ENCODE measurements at regions not wholly inside any gene's neighbourhood (a gene's known extent, or its start where the extent isn't known, plus 50 kb on each side); places are given as distances from the start of the nearest gene placed in this dataset.

DNA sequence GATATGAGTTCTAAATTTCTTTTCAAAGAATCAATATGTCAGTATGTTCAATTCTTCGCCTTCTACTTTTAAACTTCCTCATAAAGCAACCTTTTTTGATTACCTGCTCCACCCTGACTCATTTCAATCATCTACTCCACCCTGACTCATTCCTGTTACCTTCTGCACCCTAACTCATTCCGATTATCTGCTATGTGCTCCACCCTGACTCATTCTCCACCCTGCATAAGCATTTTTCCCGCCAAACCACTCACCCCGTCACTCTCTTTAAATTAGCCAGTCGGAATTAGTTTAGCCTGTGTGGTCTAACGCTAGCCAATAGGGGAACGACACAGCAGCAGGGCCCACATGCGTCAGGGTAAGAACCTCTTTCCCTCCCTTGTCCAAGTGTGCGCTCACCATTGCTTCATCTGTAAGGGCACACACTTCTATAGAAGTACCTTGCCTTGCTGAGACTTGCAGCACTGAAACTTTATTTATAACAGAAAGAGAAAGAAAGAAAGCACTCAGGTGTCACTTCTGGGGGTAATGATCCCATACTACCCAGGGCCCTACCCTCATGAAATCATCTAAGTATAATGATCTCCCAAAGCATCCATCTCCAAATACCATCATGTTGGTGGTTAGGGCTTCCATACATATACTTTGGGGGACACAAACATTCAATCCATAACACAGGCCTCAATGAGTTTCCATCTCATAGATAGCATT, 875.2 kb downstream of the RAPGEF2 start:
- no peak for DNase-seq (ENCODE audit: unreplicated experiment)
- ChIA-PET CTCF (interaction anchor here (0.7 kb wide), 1 partner anchor 407 kb away, joined by 3 read pairs; no protein-coding TSS in a partner anchor), POLR2A (no interaction called here)
- H3K4me1 Mint-ChIP-seq (ENCODE audit: insufficient read depth, unreplicated experiment), result peaks cover 9% of the 10 kb centered on the region
- no TSS peak for BruUV-seq (replicated peaks)
- no peak overlapping the region for H3K4me3 Mint-ChIP-seq (ENCODE audit: unreplicated experiment)
- H3K27ac Mint-ChIP-seq (ENCODE audit: low read depth, unreplicated experiment), result no peak overlapping the region
- H3K27me3 Mint-ChIP-seq (ENCODE audit: insufficient read depth, unreplicated experiment), result no peaks in the 10 kb centered on the region
- intact Hi-C loops (cut with micrococcal nuclease), result no loop called here
- peaks cover 3% of the 10 kb centered on the region for H3K9me3 Mint-ChIP-seq (ENCODE audit: unreplicated experiment)
- TF ChIP-seq, protein P1, sequence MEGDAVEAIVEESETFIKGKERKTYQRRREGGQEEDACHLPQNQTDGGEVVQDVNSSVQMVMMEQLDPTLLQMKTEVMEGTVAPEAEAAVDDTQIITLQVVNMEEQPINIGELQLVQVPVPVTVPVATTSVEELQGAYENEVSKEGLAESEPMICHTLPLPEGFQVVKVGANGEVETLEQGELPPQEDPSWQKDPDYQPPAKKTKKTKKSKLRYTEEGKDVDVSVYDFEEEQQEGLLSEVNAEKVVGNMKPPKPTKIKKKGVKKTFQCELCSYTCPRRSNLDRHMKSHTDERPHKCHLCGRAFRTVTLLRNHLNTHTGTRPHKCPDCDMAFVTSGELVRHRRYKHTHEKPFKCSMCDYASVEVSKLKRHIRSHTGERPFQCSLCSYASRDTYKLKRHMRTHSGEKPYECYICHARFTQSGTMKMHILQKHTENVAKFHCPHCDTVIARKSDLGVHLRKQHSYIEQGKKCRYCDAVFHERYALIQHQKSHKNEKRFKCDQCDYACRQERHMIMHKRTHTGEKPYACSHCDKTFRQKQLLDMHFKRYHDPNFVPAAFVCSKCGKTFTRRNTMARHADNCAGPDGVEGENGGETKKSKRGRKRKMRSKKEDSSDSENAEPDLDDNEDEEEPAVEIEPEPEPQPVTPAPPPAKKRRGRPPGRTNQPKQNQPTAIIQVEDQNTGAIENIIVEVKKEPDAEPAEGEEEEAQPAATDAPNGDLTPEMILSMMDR (IDR thresholded peaks at IDR 0.05; ENCODE audit: unreplicated experiment), result no peak
- H3K36me3 Mint-ChIP-seq (ENCODE audit: insufficient read depth, unreplicated experiment), result no peaks in the 10 kb centered on the region

DNA sequence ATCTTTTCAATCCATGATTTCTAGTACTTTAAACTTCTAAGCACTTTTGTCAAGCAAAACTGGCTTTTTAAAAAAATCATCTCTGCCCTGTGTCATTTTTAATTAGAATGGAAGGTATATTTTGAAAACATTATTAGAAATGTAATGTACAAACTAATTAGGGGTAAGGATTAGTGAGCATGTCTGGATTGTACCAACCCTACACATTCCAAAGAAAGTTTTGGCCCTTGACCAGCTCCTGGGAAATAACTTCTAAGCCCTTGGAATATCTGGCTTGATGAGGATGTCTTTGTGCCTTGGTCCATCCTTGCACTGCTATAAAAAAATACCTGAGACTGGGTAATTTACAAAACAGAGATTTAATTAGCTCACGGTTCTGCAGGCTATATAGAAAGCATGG, 876.5 kb downstream of the RAPGEF2 start:
- ChIA-PET POLR2A (no interaction called here), CTCF (no interaction called here)
- H3K4me3 Mint-ChIP-seq (ENCODE audit: unreplicated experiment), result no peak overlapping the region
- H3K4me1 Mint-ChIP-seq (ENCODE audit: insufficient read depth, unreplicated experiment), result peaks cover 9% of the 10 kb centered on the region
- DNase-seq (ENCODE audit: unreplicated experiment), result no peak
- H3K36me3 Mint-ChIP-seq (ENCODE audit: insufficient read depth, unreplicated experiment), result no peaks in the 10 kb centered on the region
- BruUV-seq (replicated peaks), result no TSS peak
- H3K27ac Mint-ChIP-seq (ENCODE audit: low read depth, unreplicated experiment), result no peak overlapping the region
- no peaks in the 10 kb centered on the region for H3K9me3 Mint-ChIP-seq (ENCODE audit: unreplicated experiment)
- intact Hi-C loops (cut with micrococcal nuclease), result no loop called here
- TF ChIP-seq, protein P1 (IDR thresholded peaks at IDR 0.05; ENCODE audit: unreplicated experiment), result no peak
- H3K27me3 Mint-ChIP-seq (ENCODE audit: insufficient read depth, unreplicated experiment), result no peaks in the 10 kb centered on the region

DNA sequence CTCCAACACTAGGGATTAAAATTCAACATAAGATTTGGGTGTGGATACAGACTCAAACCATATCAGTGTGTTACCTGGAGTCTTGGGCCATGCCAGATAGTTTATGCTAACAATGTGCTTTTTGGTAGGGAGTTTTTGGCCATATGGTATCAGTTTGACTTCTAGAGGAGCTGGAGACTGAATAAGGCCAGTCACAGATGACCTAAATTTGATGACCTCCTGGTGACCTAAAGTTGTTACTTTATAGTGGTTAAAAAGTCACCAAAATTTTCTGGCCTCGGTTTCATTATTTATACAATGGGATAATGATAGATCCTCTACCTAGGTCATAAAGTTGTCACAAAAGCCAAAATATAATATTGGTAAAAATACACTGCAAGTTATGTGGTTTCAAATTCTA, 877.1 kb downstream of the RAPGEF2 start:
- TF ChIP-seq, protein P1 (IDR thresholded peaks at IDR 0.05; ENCODE audit: unreplicated experiment), result no peak
- intact Hi-C loops (cut with micrococcal nuclease), result no loop called here
- Mint-ChIP-seq H3K9me3 (ENCODE audit: unreplicated experiment) (no peaks in the 10 kb centered on the region), H3K36me3 (ENCODE audit: insufficient read depth, unreplicated experiment) (no peaks in the 10 kb centered on the region), H3K27ac (ENCODE audit: low read depth, unreplicated experiment) (no peak overlapping the region), H3K4me1 (ENCODE audit: insufficient read depth, unreplicated experiment) (peaks cover 9% of the 10 kb centered on the region), H3K27me3 (ENCODE audit: insufficient read depth, unreplicated experiment) (no peaks in the 10 kb centered on the region), H3K4me3 (ENCODE audit: unreplicated experiment) (no peak overlapping the region)
- no TSS peak for BruUV-seq (replicated peaks)
- no peak for DNase-seq (ENCODE audit: unreplicated experiment)
- POLR2A ChIA-PET, result no interaction called here
- CTCF ChIA-PET, result no interaction called here

DNA sequence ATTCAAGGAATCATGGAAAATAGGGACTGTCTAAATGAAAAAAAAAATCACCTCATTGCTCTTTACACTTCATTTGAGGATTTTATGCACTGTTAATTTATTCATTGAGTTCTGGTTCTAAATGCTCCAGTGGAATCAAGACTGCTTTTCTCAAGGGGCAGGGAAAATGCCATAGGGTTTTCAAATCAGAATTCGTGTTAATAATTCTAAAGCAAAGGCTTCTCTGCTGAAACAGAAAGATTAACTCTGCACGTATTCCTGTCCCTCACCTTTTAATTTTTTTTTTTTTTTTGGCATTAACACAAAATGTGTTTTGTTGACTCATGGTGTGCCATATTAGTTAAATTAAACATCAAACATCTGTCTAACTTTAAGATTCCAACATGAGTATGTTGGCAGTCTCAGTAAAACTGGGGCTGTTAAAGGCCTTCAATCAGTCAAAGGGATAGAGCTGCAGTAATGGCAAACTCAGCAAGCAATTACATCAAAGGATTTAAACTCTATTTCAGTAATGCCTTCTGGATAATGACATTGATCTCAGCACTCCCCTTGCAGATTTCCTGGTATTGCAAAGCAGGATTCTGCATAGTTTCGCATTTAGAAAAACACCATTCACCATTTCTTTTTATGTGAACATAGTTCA, 878.1 kb downstream of the RAPGEF2 start:
- CTCF ChIA-PET, result interaction anchor here (0.6 to 0.7 kb wide), 2 partner anchors 35 to 160 kb away, joined by 3 to 5 read pairs; no protein-coding TSS in a partner anchor
- BruUV-seq (replicated peaks), result no TSS peak

More for the DNA sequence above, 878.1 kb downstream of the RAPGEF2 start:
- intact Hi-C loops (cut with micrococcal nuclease), result no loop called here
- POLR2A ChIA-PET, result no interaction called here
- Mint-ChIP-seq H3K9me3 (ENCODE audit: unreplicated experiment) (no peaks in the 10 kb centered on the region), H3K27me3 (ENCODE audit: insufficient read depth, unreplicated experiment) (no peaks in the 10 kb centered on the region), H3K4me1 (ENCODE audit: insufficient read depth, unreplicated experiment) (peaks cover 9% of the 10 kb centered on the region), H3K36me3 (ENCODE audit: insufficient read depth, unreplicated experiment) (no peaks in the 10 kb centered on the region), H3K27ac (ENCODE audit: low read depth, unreplicated experiment) (no peak overlapping the region), H3K4me3 (ENCODE audit: unreplicated experiment) (no peak overlapping the region)
- no peak for DNase-seq (ENCODE audit: unreplicated experiment)
- TF ChIP-seq, protein P1 (IDR thresholded peaks at IDR 0.05; ENCODE audit: unreplicated experiment), result no peak
